GM21526 (cell line): ENCODE measurements at regions not wholly inside any gene's neighbourhood (a gene's known extent, or its start where the extent isn't known, plus 50 kb on each side); places are given as distances from the start of the nearest gene placed in this dataset.

Experiments used
- ATAC-seq: cut with Tn5 transposase; IDR thresholded peaks from one replicate; pipeline ENCODE4 v1.9.1; 2021; ENCODE audit warnings: moderate library complexity; ENCODE audit not compliant: unreplicated experiment, low FRiP score

DNA sequence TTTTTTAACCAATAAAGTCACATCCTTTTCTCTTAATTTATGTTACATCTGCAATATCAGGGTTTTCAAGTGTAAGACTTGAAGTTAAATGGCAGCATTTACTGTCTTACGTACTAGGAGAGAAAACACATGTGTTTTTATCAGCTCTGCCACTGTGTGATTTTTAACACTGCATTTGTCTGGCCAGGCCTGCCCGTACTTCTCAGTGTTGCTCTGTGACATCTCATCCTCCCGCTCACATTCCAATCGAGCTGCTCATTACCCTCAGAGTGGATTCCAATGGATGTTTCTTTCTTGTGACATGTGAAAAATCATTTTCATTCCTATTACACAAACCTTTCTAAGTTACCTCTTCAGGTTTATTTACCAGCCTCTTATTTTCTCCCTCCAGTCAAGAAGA lies 420.3 kb downstream of the FAT4 start:
- ATAC-seq, result no peak

DNA sequence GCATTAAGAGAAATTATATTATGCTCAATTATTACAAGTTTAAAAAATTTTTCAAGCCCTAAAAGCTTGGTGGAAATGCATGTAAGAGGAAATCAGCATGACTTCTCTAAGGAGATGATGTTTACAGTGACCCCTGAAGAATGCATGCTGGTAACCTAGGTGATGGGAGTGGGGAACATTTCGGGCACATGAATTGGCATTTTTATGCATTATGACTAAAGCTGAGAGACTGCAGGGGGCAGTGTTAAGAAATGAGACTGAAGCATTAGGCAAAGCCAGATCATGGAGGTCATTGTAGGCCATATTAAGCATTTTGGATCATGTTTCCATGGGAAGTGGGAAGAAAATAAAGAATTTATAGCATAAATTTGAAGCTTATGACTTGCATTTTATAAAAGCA lies 421.3 kb downstream of the FAT4 start:
- no peak for ATAC-seq

DNA sequence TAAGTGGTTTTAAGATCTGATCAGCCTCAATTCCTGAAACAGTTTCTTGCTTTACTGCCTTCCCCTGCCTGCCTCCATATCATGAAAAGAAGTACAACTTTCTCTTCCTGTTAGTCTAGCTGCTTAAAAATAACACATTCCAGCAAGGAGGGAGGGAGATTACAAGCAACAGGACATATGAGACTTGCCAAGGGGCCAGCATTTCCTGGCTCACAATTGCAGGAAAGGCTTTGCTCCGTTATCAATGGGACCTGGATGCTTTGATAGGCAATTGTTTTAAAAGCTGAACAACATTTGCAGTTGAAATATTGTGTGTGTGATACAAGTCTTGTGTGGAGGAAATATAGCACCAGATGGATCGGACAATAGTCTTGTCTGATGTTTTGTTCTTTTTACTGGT lies 425.0 kb downstream of the FAT4 start:
- no peak for ATAC-seq

GRCh38 chr4:125741825-125742452 lies 427.2 kb downstream of the FAT4 start:
- ATAC-seq, result no peak

DNA sequence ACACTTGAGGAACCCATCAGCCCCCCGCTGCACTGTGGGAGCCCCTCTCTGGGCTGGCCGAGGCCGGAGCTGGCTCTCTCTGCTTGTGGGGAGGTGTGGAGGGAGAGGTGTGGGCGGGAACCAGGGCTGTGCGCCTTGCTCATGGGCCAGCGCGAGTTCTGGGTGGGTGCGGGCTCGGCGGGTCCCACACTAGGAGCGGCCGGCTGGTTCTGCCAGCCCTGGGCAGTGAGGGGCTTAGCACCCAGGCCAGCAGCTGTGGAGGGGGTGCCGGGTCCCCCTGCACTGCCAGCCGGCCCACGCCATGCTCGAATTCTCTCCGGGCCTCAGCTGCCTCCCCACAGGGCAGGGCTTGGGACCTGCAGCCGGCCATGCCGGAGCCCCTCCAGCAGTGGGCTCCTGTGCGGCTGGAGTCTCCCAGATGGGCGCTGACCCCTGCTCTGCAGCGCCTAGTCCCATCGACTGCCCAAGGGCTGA lies 430.2 kb downstream of the FAT4 start:
- no peak for ATAC-seq

- ATAC-seq, result no peak
These were observed 434.6 kb downstream of the FAT4 start for GRCh38 chr4:125749354-125749753.

DNA sequence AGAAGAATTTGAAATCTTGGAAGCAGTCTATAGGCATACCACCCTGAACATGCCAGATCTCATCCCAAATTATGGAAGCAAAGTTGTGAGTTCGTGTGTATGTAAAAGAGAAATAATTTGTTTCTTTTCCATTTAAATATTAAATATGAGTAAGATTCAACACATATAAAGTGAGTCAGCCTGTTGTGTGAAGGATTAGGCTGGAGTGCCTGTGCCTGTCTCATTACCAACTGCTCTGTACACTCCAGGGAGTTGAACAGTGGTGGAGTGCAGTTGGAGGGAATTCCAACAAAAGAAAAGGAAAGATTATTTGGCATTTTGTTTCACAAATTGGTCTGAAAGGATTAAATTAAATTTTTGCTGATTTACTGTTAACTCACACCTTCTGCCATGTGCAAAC lies 435.6 kb downstream of the FAT4 start:
- ATAC-seq, result no peak

DNA sequence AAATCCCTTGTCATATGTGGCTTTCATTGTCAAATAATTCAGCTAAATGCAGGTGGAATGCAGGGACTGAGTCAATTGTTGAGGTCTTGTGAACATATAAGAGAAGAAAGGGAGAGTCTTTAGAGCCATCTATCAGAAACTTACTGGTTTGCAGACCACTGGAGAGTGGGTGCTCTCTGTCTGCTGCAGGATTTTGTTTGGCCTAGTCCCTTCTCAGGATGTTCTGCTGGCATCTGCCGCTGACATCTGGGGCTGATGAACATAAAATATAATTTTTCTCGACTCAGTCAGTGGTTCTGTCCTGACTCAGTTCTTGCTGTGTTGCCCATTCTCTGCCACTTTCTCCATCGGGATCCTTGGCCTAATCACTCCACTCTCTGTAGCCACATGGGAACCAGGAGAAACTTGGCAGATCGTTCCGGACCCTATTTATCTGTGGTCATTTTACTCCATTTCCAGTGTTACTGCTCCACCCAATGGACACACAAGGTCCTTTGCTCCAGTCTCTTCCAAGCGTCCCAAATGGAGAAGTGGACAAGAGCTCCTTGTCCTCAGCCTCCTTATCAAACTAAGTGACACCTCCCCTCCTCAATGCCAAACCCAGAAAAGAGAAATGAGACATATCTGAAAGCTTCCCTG lies 436.2 kb downstream of the FAT4 start:
- ATAC-seq, result no peak

- ATAC-seq, result no peak
These were observed 443.7 kb downstream of the FAT4 start for GRCh38 chr4:125758438-125758837.

DNA sequence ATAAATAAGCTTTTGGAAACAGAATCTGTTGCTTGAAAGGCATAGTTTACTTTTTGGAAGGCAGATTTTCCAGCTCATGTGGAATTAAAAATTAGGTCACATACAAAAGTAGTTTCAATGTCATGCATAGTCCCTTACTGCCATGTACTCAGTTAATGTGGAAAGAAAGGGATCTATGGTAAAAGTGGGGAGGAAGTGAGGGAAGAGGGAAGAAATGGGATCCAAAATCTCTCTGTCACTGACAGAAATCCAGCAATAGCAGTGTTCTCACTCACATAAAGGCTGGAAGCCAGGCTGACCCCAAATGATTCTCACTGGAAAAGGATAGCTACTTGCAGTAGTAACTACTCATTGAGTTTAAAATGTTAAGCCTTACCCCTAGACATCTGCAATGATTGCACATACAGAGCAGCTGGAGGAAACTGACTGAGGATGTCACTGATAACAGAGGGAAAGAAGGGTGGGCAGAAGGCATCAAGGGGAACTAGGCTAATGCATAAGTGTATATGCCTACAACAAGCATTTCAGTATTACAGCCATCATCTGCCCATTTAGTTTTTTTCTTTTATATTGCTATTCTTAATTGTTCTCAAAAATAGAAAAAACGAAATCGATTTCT lies 445.6 kb downstream of the FAT4 start:
- no peak for ATAC-seq

DNA sequence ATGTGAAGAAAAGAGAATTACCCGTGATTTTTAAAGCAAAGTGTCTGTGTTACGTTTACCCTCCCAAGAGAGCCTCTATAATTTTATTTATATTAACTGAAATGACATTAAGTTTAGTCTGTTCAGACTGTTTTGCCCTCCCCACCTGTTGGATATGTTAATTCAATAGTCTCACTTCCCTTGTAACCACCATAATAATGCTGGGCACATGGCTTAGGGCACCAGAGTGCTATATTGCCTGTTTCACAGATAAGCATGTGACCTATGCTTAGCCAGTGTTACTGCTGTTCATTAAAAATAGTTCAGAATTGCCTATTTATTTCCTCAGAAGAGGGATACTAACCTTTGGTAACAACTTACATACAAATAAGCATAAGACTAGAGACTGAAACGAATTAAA lies 446.2 kb downstream of the FAT4 start:
- ATAC-seq, result no peak

DNA sequence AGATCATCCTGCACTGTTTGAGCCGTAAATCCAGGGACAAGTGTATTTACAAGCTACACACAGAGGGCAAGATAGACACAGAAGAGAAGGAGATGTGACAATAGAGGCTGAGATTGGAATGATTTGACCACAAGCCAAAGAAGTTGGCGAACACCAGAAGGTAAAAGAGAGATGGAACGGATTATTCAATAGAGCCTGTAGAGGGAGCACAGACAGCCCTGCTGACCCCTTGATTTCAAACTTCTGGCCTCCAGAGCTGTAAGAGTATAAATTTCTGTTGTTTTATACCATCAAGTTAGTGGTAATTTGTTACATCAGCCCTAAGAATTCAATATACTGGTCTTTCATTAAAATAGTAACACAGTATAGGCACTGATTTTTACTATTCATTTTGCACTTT lies 447.8 kb downstream of the FAT4 start:
- ATAC-seq, result no peak

GRCh38 chr4:125765941-125766340 lies 451.2 kb downstream of the FAT4 start:
- no peak for ATAC-seq

GRCh38 chr4:125770814-125771398 lies 456.2 kb downstream of the FAT4 start:
- no peak for ATAC-seq

- ATAC-seq, result no peak
These were observed 457.9 kb downstream of the FAT4 start for GRCh38 chr4:125772680-125773079.

DNA sequence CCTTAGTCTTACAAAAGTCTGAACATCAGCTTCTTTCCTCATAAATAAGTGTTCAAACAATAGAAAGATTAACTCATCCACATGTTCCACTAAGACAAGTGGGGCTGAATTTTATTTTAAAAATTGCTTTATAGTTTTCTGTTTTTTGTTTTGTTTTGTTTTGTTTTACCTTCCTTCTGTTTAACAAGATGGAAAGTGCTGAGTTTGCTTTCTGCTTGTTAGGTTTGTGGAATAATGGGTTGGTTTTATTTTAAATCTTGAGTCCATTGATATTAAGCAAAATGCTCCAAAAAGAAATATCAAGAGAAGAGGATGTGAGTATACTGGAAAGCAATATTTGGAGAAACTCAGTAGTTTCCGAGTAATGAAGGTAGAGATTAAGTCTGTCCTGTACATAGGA lies 458.7 kb downstream of the FAT4 start:
- no peak for ATAC-seq

DNA sequence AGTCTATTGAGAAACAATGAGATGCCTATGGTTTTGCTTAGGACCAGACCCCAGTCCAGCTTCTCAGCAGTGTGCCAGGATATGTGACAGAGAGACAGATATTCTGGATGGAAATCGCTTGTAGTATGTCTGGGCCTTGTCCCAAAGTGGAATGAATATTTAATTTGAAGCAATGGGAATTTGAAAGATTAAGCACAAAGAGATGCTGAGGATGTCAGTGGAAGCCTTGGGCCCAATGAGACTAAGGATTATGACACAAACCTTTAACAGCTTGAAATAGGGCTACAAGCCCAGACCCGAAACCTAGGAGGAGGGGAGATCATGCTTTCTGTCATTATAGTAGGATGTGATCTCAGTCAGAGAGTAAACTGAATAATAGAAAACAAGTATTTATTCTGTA lies 459.2 kb downstream of the FAT4 start:
- no peak for ATAC-seq

- no peak for ATAC-seq
These were observed 461.4 kb downstream of the FAT4 start for GRCh38 chr4:125776146-125776545.

GRCh38 chr4:125780164-125780563 lies 465.4 kb downstream of the FAT4 start:
- no peak for ATAC-seq

DNA sequence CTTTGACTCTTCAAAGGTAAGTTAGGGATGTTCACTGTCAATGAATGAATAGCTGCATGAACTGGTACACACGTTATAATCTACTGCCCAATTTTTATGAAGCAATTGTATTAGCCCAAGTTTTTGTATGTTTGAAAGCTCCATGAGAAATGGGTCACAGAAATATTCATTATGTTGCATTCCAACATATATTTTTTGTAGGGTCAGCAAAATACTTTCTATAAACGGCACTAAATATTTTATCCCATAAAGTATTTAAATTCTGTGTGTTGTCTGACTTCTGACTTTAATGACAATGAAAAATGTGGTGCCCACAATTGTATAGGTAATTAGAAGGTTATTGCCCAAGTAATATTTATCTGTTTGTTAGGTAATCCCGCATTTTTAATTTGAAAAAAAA lies 466.0 kb downstream of the FAT4 start:
- ATAC-seq, result no peak

DNA sequence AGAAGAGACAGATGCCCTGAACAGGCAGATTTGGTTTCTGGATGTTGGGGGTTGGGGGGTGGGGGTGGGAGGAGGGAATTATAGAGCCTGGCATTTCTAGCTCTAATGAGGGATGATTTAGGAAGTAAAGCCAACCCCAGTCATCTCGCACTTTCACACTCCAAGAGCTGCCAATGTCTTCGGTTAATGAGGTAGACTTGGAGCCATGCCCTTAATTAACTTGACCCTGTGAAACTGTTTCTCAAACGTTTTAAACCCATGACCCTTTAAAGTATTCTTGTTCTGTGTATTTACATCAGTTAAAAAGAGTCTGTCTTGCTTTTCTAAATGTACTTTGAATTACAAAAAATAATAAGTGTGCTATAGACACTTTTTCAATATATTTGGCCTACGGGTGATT lies 466.9 kb downstream of the FAT4 start:
- ATAC-seq, result no peak

DNA sequence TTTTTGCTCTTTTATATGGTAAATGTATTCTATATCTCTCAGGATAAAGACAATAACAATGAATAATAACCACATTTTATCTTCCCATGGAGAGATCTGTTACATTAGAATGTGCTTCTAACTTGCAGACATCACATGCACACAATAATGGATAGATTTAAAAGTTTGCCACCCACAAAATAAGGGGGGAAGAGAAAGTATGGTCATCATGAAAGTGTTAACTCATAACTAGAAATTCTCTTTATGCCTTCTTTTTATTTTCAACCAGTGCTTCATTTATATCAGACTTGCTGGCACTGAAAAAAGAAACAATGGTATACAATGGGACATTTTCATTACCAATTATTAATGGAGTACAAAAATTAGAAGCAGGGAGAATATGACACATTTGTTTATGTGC lies 470.0 kb downstream of the FAT4 start:
- ATAC-seq, result no peak
